Stimulated activated CD4-positive, alpha-beta T cell treated with anti-CD3 and anti-CD28 coated beads, Interleukin-2, amount 100 ng/mL, for 48 hours (primary cell): ENCODE measurements at regions not wholly inside any gene's neighbourhood (a gene's known extent, or its start where the extent isn't known, plus 50 kb on each side); places are given as distances from the start of the nearest gene placed in this dataset.

Experiments used
- DNase-seq, 2 donors: peaks; one replicate each; pipeline ENCODE4 v3.0.0-alpha.2; 2020

DNA sequence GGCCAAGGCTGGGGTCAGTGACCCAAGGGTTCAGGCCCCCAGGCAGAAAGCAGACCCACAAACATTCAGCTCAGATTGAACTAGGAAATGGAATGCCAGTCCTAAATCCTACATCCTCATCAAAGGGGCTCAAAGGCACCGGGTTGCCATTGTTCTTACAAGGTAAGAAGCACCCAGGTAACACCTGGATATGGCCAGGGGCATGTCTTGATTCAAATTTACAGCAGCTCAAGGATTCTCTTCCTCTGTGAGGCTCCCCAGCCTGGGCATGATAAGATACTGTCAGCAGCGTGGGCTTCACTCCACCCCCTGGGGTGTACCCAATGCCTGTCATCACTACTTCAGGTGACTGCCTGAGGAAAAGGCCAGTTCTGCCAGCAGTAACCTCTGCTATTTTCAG is 92.1 kb upstream of the FSTL4 start:
- no peak for DNase-seq

DNA sequence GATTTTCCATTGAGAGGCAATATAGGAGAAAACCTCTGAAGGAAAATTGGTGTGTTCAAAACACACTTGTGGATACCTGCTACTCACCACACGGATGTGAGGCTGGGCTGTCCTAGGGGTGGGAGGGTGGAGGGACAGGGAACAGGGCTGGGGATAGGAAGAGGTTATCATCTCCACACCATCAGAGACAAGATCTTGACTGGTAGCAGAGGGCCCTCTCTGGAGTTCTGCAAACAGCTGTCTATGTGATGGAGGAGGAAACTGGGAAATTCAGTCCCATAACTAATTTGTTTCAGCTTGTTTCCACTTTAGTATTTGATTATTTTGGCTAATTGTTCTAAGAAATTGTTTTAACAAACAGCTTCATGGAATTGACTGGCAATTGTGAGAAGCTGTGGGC is 91.6 kb upstream of the FSTL4 start:
- DNase-seq, result no peak

DNA sequence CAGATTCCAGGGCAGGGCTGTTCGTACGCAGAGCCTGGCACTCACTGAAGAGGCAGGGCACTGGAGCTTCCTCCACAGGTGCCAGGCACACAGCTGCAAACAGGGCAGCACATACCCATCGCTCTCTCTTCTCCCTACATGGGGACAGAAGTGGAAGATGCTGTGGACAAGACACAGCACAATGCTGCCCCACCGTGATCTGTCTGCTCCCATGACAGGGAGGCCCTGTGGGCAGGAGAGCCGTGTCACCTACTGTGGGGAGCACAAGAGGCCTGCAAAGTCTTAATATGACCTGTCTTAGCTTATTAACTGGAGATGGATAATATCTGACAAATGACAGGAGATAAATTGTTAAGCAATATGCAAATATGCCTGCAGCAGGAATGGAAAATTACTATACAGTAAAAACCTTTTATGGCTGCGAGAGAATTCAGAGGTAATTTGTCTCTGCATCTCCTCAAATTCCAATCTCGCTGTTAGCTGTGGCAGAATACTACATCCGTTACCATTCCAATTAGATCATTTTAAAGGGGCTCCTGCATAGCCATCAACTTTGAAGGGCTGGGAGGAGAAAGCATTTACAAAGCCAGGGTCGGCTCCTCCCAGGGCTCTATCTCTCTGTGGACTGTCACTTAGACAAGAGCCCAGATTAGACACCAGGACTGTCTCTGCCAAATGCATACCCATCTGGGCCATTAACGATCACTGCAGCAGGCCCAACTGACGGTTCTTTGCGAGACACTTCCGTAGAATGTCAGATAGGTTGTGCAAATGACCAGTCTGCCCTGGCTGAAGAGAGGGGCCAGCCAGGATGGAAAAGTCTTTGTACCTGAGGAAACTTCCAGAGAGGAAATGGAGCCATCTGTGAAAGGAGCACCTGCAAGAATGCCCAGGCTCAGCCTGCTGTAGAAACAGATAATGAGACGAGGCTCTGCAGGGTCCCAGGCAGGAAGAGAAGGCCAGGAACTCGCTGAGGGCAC is 90.7 kb upstream of the FSTL4 start:
- DNase-seq, result no peak

DNA sequence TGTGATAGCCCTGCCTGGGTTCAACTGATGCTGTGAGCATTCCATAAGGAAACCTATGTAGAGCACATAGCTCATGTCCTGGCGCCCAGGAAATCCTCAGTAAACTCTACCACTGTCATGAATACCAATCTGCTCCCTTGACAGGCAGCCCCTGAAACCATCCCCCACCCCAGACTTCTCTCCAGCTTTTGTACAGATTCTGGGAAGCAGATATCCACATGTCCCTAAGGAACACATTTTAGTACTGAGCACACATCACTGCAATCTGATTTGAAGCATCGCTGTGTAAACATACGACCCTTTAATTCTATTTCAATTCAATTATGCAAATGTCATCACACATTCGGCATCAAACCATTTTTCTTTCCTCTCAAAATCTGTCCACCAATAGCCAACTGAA is 89.5 kb upstream of the FSTL4 start:
- DNase-seq, result no peak

DNA sequence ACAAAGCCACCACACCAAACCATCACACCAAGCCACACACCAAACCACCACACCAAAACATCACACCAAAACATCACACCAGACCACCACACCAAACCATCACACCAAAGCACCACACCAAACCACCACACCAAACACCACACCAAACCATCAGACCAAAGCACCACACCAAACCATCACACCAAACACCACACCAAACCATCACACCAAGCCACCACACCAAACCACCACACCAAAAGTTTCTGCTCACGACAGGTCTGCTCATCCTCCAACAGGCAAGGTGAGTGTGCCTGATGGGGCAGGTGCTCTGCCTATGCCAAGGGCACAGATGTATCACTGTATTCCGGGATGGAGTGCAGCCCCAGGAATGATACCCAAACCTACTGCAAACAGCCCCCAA is 87.9 kb upstream of the FSTL4 start:
- DNase-seq, result no peak

DNA sequence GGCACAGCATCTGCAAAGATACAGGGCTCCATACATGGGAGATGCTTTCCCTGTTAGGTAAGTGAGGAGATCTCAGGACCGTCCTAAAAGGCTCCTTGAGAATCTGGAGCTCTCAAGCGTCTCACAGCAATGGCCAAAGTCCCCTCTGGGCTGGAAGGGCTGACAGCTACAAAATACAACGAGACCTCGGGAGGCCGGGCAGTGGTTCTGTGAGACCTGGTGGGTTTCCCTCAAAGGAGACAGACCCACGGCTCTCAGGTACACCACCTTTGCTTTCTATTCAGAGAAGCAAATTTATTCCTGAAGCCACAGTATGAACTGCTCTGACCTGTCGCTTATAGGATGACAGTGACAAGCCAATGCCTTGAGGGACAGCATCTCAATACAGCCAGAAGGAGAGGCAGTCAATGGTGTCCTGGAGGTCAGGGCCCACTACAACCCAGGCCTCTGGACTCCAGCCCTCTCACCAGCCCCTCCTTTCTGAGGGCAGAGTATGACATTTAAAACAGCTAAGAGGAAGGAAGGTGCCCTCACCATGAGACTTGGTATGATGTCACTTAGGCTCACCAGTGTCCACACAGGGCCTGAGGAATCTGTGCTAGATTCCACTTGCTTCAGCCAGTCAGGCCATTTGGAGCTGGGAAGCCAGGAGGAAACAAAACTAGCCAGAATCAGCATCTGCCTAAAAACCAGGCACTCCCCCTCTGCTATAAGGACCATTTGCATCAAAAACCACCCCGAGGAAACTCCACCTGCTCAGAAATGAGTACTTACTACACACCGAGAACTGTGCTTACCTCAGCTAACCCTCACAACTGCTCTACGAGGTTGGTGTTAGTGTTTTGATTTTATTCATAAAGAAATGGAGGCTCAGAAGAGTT is 86.5 kb upstream of the FSTL4 start:
- no peak for DNase-seq

DNA sequence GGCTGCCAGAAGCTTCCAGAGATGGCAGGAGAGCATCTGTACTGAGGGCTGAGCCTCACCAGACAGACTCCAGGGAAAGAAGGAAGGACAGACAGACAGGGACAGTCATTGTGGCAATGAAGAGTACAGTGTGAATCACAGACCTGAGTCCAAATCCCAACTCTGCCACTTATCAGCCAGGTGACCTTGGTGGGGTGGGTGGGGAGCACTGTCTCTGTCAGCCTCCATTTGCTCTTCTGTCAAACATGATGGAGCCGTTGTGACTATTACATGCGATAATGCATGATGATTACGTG is 85.9 kb upstream of the FSTL4 start:
- no peak for DNase-seq

- no peak for DNase-seq
Measured at GRCh38 chr5:133697536-133698258, 85.4 kb upstream of the FSTL4 start.

- DNase-seq, result no peak
Measured at GRCh38 chr5:133696782-133697507, 84.6 kb upstream of the FSTL4 start.

DNA sequence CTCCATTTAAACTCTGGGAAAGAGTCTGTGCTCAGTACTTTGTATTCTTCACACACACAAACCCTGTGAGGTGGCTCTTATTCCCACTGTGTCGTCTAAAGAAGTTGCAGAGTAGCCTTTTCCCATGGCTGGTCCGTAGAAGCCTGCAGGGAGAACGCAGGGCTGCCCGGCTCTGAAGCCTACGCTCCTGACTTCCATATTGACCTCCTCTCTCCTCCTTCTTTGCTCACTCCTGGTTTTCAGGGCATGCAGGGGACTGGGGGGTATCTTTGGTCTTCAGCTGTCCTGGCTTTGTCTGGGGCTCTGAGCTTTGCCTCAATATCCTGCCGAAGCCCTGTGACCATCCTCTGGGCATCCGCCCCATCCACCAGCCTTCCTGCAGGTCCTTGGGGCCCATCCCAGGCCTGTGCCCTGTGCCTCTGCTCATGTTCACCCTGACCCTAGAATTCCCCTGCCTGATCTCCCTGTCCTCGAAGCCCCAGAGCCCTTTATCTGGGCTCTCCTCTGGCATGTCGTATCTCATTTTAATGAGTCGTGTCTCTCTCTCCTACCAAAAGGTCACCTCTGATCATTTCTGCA is 83.8 kb upstream of the FSTL4 start:
- no peak for DNase-seq

- no peak for DNase-seq
Measured at GRCh38 chr5:133694181-133694831, 82.0 kb upstream of the FSTL4 start.

GRCh38 chr5:133691448-133691847 is 79.1 kb upstream of the FSTL4 start:
- no peak for DNase-seq

DNA sequence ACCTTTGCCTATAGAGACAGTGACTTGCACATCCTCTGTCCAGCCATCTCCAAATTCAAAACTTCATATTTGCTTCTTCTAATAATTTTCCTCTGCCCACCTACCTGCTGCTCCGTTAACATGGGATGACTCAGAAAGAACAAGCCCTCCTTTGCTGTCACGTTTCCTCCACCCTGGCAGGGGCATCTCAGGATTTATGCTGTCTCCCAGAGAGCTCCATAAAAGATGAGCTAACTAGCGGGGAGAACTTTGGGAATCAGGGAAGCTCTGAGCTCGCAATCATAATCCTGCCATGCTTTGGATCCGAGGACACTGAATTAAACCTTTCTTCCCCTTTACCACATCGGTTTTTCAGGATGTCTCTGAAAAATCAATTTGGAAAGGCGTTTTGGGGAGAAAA is 78.4 kb upstream of the FSTL4 start:
- DNase-seq, result no peak

- DNase-seq, result no peak
Measured at GRCh38 chr5:133688391-133688790, 76.0 kb upstream of the FSTL4 start.

DNA sequence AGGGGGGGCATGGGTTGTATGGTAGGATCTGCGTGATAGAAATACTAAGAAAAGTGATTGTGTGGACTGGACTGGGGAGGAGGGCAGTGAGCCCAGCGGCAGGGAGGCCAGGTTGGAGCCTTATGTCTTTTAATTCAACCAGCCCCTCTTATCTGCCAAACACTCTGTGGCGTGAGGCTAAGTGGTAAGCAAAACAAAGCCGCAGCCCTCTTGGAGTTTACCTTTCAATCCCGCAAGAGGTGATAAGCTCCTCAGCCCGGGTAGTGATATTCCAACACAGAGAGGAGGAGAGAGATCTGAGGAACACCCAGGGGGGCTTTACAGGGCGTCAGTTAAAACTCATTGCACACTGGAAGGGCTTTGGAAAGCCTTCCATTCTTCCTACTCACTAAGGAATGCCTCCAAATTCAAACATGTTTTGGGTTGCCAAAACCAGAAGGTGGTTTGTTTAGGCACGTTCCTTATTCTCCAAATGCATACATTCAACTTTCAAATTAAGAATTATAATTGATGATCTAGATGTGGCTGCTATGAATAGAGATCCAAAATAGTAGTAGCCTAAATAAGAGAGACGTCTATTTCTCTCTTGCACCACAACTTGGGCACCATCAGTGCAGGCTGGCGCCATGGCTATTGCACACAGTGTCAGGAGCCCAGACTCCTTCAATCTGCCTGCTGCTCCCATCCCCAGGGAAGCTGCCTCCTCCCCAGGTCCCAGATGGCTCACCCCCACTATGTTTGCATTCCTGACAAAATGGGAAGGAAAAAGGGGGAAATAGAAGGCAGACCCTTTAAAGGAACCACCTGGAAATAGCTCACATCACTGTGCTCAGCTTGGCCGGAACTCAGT is 75.1 kb upstream of the FSTL4 start:
- no peak for DNase-seq

GRCh38 chr5:133686566-133686965 is 74.2 kb upstream of the FSTL4 start:
- no peak for DNase-seq

GRCh38 chr5:133685402-133686018 is 73.2 kb upstream of the FSTL4 start:
- no peak for DNase-seq

GRCh38 chr5:133683646-133684596 is 71.6 kb upstream of the FSTL4 start:
- DNase-seq, result no peak

GRCh38 chr5:133682451-133682850 is 70.1 kb upstream of the FSTL4 start:
- no peak for DNase-seq
